IMR-90 (cell line): ENCODE measurements at regions not wholly inside any gene's neighbourhood (a gene's known extent, or its start where the extent isn't known, plus 50 kb on each side); places are given as distances from the start of the nearest gene placed in this dataset.

Experiments
- ATAC-seq: fragments of 200-7000 bp; cut with Tn5 transposase; 2 replicates; pipeline ENCODE4 v1.9.1; 2020; ENCODE audit warnings: low read depth, mild to moderate bottlenecking, moderate library complexity
- BruUV-seq: library from RNA; stranded (reverse); fragments of 400-500 nt; replicated peaks from 2 replicates; lab custom pipeline; 2021; lab: Mats Ljungman, UMichigan
- CTCF ChIA-PET: fragments of 300-600 bp; formaldehyde crosslinking; extraction: SDS; loops from one replicate; lab custom pipeline; 2021; ENCODE audit warnings: antibody characterized with exemption; lab: Yijun Ruan, JAX
- POLR2A ChIA-PET: fragments of 300-600 bp; sonication (Branson Sonifier 250); formaldehyde crosslinking; loops from one replicate; lab custom pipeline; 2022; ENCODE audit warnings: antibody characterized with exemption; ENCODE audit not compliant: unreplicated experiment; lab: Charles Lee
- DNase-seq: peaks from one replicate; pipeline ENCODE4 v3.0.0; 2013
- H2AFZ ChIP-seq: replicated peaks from 2 replicates; pipeline ENCODE3; 2013; ENCODE audit warnings: low read length, mild to moderate bottlenecking; ENCODE audit not compliant: poor library complexity
- H2AK5ac ChIP-seq: 2 replicates; pipeline ENCODE4 v1.6.1; 2013; ENCODE audit warnings: low read depth, low read length, inconsistent platforms
- H2AK9ac ChIP-seq: replicated peaks from 2 replicates; pipeline ENCODE3; 2013; ENCODE audit warnings: mild to moderate bottlenecking, low read depth, low read length, moderate library complexity; ENCODE audit not compliant: poor library complexity
- H2BK120ac ChIP-seq: 2 replicates; pipeline ENCODE4 v1.6.1; 2013; ENCODE audit warnings: low read depth, low read length, inconsistent platforms
- H2BK15ac ChIP-seq: 3 replicates; pipeline ENCODE4 v1.6.1; 2013; ENCODE audit warnings: low read depth, low read length, inconsistent platforms
- H2BK20ac ChIP-seq: 2 replicates; pipeline ENCODE4 v1.6.1; 2013; ENCODE audit warnings: low read depth, mild to moderate bottlenecking, inconsistent platforms, low read length, moderate library complexity
- H2BK5ac ChIP-seq: 2 replicates; pipeline ENCODE4 v1.6.1; 2013; ENCODE audit warnings: mild to moderate bottlenecking, low read depth, low read length, inconsistent platforms; ENCODE audit not compliant: poor library complexity, severe bottlenecking
- H3K14ac ChIP-seq: replicated peaks from 2 replicates; pipeline ENCODE4 v1.6.1; 2013; ENCODE audit warnings: low read depth, low read length, inconsistent platforms
- H3K18ac ChIP-seq: 2 replicates; pipeline ENCODE4 v1.6.1; 2013; ENCODE audit warnings: low read depth, low read length, control low read depth
- H3K23ac ChIP-seq: 2 replicates; pipeline ENCODE4 v1.6.1; 2013; ENCODE audit warnings: low read depth, low read length, inconsistent platforms
- H3K27ac ChIP-seq: 2 replicates; pipeline ENCODE4 v1.5.1; 2013; ENCODE audit warnings: mild to moderate bottlenecking, control low read depth, low read length; ENCODE audit not compliant: insufficient read depth
- H3K27me3 ChIP-seq: 2 replicates; pipeline ENCODE4 v1.6.1; 2013; ENCODE audit warnings: low read length; ENCODE audit not compliant: control insufficient read depth, insufficient read depth
- H3K36me3 ChIP-seq: 2 replicates; pipeline ENCODE4 v1.6.1; 2013; ENCODE audit warnings: low read length, mixed read lengths; ENCODE audit not compliant: control insufficient read depth, insufficient read depth
- H3K4ac ChIP-seq: 2 replicates; pipeline ENCODE4 v1.6.1; 2013; ENCODE audit warnings: low read depth, low read length, inconsistent platforms
- H3K4me1 ChIP-seq: 2 replicates; pipeline ENCODE4 v1.6.1; 2013; ENCODE audit warnings: low read length, mixed read lengths; ENCODE audit not compliant: control insufficient read depth, insufficient read depth
- H3K4me2 ChIP-seq: 2 replicates; pipeline ENCODE4 v1.6.1; 2013; ENCODE audit warnings: low read depth, mild to moderate bottlenecking, control low read depth, low read length, moderate library complexity
- H3K4me3 ChIP-seq: 2 replicates; pipeline ENCODE4 v1.5.1; 2013; ENCODE audit warnings: low read depth, mild to moderate bottlenecking, control low read depth, low read length, moderate library complexity; ENCODE audit not compliant: insufficient read depth
- H3K56ac ChIP-seq: 2 replicates; pipeline ENCODE4 v1.6.1; 2013; ENCODE audit warnings: low read length, inconsistent platforms; ENCODE audit not compliant: insufficient read depth; ENCODE audit errors: extremely low read depth
- H3K79me1 ChIP-seq, 2 experiments: 2 replicates each; pipeline ENCODE4 v1.6.1; 2013; ENCODE audit warnings: low read length in 2 of 2, inconsistent platforms in 1 of 2, low read depth in 1 of 2
- H3K9ac ChIP-seq: 2 replicates; pipeline ENCODE4 v1.6.1; 2013; ENCODE audit warnings: low read depth, low read length, control low read depth
- H3K9me1 ChIP-seq: 2 replicates; pipeline ENCODE4 v1.6.1; 2013; ENCODE audit warnings: low read length, inconsistent platforms; ENCODE audit not compliant: insufficient read depth
- H3K9me3 ChIP-seq: 2 replicates; pipeline ENCODE4 v1.6.1; 2013; ENCODE audit warnings: low read length; ENCODE audit not compliant: control insufficient read depth, insufficient read depth
- H4K20me1 ChIP-seq: 2 replicates; pipeline ENCODE4 v1.6.1; 2013; ENCODE audit warnings: low read length, inconsistent platforms; ENCODE audit not compliant: insufficient read depth
- H4K5ac ChIP-seq: 2 replicates; pipeline ENCODE4 v1.6.1; 2013; ENCODE audit warnings: mild to moderate bottlenecking, low read depth, low read length, control low read depth
- H4K8ac ChIP-seq, 2 experiments: 2 replicates each; pipeline ENCODE4 v1.6.1; 2013; ENCODE audit warnings: low read depth in 2 of 2, low read length in 2 of 2, control low read depth in 1 of 2, inconsistent platforms in 1 of 2
- H4K91ac ChIP-seq: 2 replicates; pipeline ENCODE4 v1.6.1; 2013; ENCODE audit warnings: low read depth, low read length, inconsistent platforms; ENCODE audit not compliant: insufficient read depth
- CEBPB ChIP-seq: IDR thresholded peaks from 2 replicates; pipeline ENCODE4 v1.6.1; 2012; ENCODE audit warnings: low read depth, low read length, improper control_type of control experiment
- CHD1 ChIP-seq: IDR thresholded peaks from 2 replicates; pipeline ENCODE4 v1.6.1; 2012; ENCODE audit warnings: low read depth, low read length, improper control_type of control experiment
- CTCF ChIP-seq: conservative IDR thresholded peaks from 2 replicates; pipeline ENCODE4 v1.5.1; 2012; ENCODE audit warnings: mild to moderate bottlenecking, low read depth, low read length, improper control_type of control experiment
- FOS ChIP-seq: fragments of 150-350 bp; IDR thresholded peaks from 2 replicates; pipeline ENCODE4 v1.6.1; 2016; ENCODE audit warnings: low read depth, low read length
- MAFK ChIP-seq: IDR thresholded peaks from 2 replicates; pipeline ENCODE4 v1.6.1; 2012; ENCODE audit warnings: low read depth, low read length, improper control_type of control experiment
- MAZ ChIP-seq: IDR thresholded peaks from 2 replicates; pipeline ENCODE4 v1.6.1; 2012; ENCODE audit warnings: low read depth, mild to moderate bottlenecking, low read length, improper control_type of control experiment, moderate library complexity, borderline replicate concordance
- POLR2A ChIP-seq: IDR thresholded peaks from 2 replicates; pipeline ENCODE4 v1.6.1; 2012; ENCODE audit warnings: mild to moderate bottlenecking, low read depth, low read length
- RCOR1 ChIP-seq: IDR thresholded peaks from 2 replicates; pipeline ENCODE4 v1.6.1; 2012; ENCODE audit warnings: mild to moderate bottlenecking, low read length, improper control_type of control experiment; ENCODE audit not compliant: insufficient replicate concordance
- SMC3 ChIP-seq: fragments of 150-350 bp; IDR thresholded peaks from 2 replicates; pipeline ENCODE4 v1.6.1; 2016; ENCODE audit warnings: low read depth, mild to moderate bottlenecking, antibody characterized with exemption, low read length, moderate library complexity
- WGBS, 2 experiments: methylation state at CpG; one replicate each; pipeline versions ENCODE4 v1.1.5 to v1.1.7; 2013; ENCODE audit warnings: missing lambda C conversion rate in 2 of 2; ENCODE audit not compliant: insufficient read length in 1 of 2; ENCODE audit errors: extremely low coverage in 2 of 2; 5-methylcytosine and 5-hydroxymethylcytosine counted together
- dilution Hi-C: fragments of 300-500 bp; cut with HindIII; formaldehyde crosslinking; loops from one replicate; pipeline ENCODE4 v1.14.3; 2018; ENCODE audit warnings: low sequenced_read_pairs; ENCODE audit not compliant: unreplicated experiment
- in situ Hi-C: fragments of 300-500 bp; cut with MboI; formaldehyde crosslinking; loops from 3 replicates; pipeline ENCODE4 v1.14.3; 2019; ENCODE audit warnings: low sequenced_read_pairs, inconsistent platforms, mixed read lengths
- intact Hi-C: fragments of 100-400 bp; cut with micrococcal nuclease; formaldehyde crosslinking; loops from 2 replicates; pipeline ENCODE4 v1.10.0; 2022
- TF ChIP-seq, protein P1 (sequence below): fragments of 150-350 bp; IDR thresholded peaks from 2 replicates; pipeline ENCODE4 v1.6.1; 2016; ENCODE audit warnings: low read depth, mild to moderate bottlenecking, low read length, moderate library complexity, borderline replicate concordance

- H2AK5ac ChIP-seq, result no peak overlapping the region
- H3K23ac ChIP-seq, result no peak overlapping the region
- H3K9me1 ChIP-seq, result no peaks in the 10 kb centered on the region
- no peak for TF ChIP-seq MAFK
- TF ChIP-seq SMC3, result no peak
- TF ChIP-seq CHD1, result no peak
- no peak for TF ChIP-seq CEBPB
- TF ChIP-seq, protein P1, sequence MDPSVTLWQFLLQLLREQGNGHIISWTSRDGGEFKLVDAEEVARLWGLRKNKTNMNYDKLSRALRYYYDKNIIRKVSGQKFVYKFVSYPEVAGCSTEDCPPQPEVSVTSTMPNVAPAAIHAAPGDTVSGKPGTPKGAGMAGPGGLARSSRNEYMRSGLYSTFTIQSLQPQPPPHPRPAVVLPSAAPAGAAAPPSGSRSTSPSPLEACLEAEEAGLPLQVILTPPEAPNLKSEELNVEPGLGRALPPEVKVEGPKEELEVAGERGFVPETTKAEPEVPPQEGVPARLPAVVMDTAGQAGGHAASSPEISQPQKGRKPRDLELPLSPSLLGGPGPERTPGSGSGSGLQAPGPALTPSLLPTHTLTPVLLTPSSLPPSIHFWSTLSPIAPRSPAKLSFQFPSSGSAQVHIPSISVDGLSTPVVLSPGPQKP, result no peak
- TF ChIP-seq MAZ, result no peak
- TF ChIP-seq RCOR1, result no peak
- no peak for TF ChIP-seq FOS
- no peak for TF ChIP-seq CTCF
- no peak for TF ChIP-seq POLR2A
- no peak overlapping the region for H2AFZ ChIP-seq
- no peak overlapping the region for H4K5ac ChIP-seq
- ChIA-PET CTCF (interaction anchor here (0.6 kb wide), 1 partner anchor 381 kb away, joined by 4 read pairs; no protein-coding TSS in a partner anchor), POLR2A (no interaction called here)
- H3K14ac ChIP-seq, result no peak overlapping the region
- no peak overlapping the region for H2BK20ac ChIP-seq
- no TSS peak for BruUV-seq
- no peak overlapping the region for H3K4me2 ChIP-seq
- no peak overlapping the region for H2BK15ac ChIP-seq
- WGBS, 2 experiments, result no CpG with 5 or more reads among the region's 1 CpG
- H3K79me1 ChIP-seq, result no peaks in the 10 kb centered on the region
- no peak overlapping the region for H3K18ac ChIP-seq
- no peaks in the 10 kb centered on the region for H3K36me3 ChIP-seq
- intact Hi-C loops (no loop called here), dilution Hi-C loops (no loop called here), in situ Hi-C loops (no loop called here)
- no peaks in the 10 kb centered on the region for H3K9me3 ChIP-seq
- H3K27ac ChIP-seq, result no peak overlapping the region
- H3K4ac ChIP-seq, result no peak overlapping the region
- DNase-seq (no peak), ATAC-seq (no peak)
- H3K27me3 ChIP-seq, result no peaks in the 10 kb centered on the region
- no peak overlapping the region for H4K91ac ChIP-seq
- no peak overlapping the region for H2BK5ac ChIP-seq
- H4K8ac ChIP-seq, result no peak overlapping the region
- H3K4me3 ChIP-seq, result no peak overlapping the region
- no peaks in the 10 kb centered on the region for H3K4me1 ChIP-seq
- no peak overlapping the region for H2AK9ac ChIP-seq
- H4K20me1 ChIP-seq, result no peaks in the 10 kb centered on the region
- no peak overlapping the region for H3K56ac ChIP-seq
- H2BK120ac ChIP-seq, result no peak overlapping the region
- H3K9ac ChIP-seq, result no peak overlapping the region
Measured at GRCh38 chr2:40886655-40887054, 434.8 kb upstream of the SLC8A1 start.
